Esophagus squamous epithelium (tissue), 5 donors: ENCODE measurements at regions not wholly inside any gene's neighbourhood (a gene's known extent, or its start where the extent isn't known, plus 50 kb on each side); places are given as distances from the start of the nearest gene placed in this dataset.

Experiments
- DNase-seq: peaks from one replicate; lab custom pipeline; 2025; lab: John Stamatoyannopoulos, UW
- H3K27ac ChIP-seq, 4 donors: fragments of 200-600 bp; sonication (generic); one replicate each; pipeline ENCODE4 v1.5.1; 2016 to 2019; ENCODE audit warnings: mild to moderate bottlenecking in 1 of 4
- H3K27me3 ChIP-seq, 4 donors: fragments of 200-600 bp; sonication (generic); 1 replicate in 3 of 4; 2 replicates in 1 of 4; pipeline versions ENCODE4 v1.5.1 to v1.6.0; 2017 to 2021; ENCODE audit warnings: antibody characterized with exemption in 1 of 4
- H3K36me3 ChIP-seq, 3 donors: fragments of 200-600 bp; sonication (generic); one replicate each; pipeline ENCODE4 v1.5.1; 2016 to 2019
- H3K4me1 ChIP-seq, 3 donors: fragments of 200-600 bp; sonication (generic); one replicate each; pipeline ENCODE4 v1.5.1; 2017 to 2019
- H3K4me3 ChIP-seq, 4 donors: fragments of 200-600 bp; sonication (generic); 1 replicate in 3 of 4; 2 replicates in 1 of 4; pipeline ENCODE4 v1.5.1; 2016 to 2019; ENCODE audit warnings: mild to moderate bottlenecking in 2 of 4, moderate library complexity in 1 of 4
- H3K9me3 ChIP-seq, 3 donors: fragments of 200-600 bp; sonication (generic); one replicate each; pipeline ENCODE4 v1.5.1; 2016 to 2019
- POLR2A ChIP-seq, 4 donors: fragments of 450-650 bp; IDR thresholded peaks; one replicate each; pipeline ENCODE4 v1.6.1; 2017; ENCODE audit warnings: antibody characterized with exemption in 4 of 4, mild to moderate bottlenecking in 4 of 4, moderate library complexity in 3 of 4
- WGBS, 2 donors: methylation state at CpG; one replicate each; pipeline ENCODE4 v1.1.5; 2018; 5-methylcytosine and 5-hydroxymethylcytosine counted together
- intact Hi-C: fragments of 100-400 bp; cut with DNase I; formaldehyde crosslinking; loops from one replicate; pipeline ENCODE4 v1.15.0; 2022
- TF ChIP-seq, protein P1 (sequence below), 6 experiments: fragments of 450-650 bp in 4 of 6; fragments of 200-600 bp in 2 of 6; sonication (generic) in 2 of 6; IDR thresholded peaks; one replicate each; pipeline ENCODE4 v1.5.1; 2016 to 2019; ENCODE audit warnings: antibody characterized with exemption in 6 of 6, mild to moderate bottlenecking in 4 of 6, moderate library complexity in 4 of 6
- donor health status: DM: yes; HTN: yes; CAD: no.

DNA sequence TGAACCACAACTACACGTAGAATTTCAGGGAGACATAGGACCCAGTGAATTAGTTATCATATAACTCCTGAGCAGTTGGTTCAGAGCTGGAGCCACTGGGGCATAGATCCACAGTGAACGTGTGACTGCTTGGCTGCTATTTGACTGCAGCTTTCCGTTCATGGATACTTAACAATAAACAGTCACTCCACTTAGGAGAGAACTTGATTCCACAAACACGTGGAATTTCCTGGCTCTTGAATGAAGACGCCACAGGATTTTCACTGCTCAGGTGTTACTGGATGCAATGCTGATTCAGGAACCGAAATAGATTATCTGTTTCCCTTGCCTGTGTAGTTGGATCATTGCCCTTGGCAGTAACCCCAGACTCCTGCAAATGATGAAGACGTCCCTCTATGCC lies 679.1 kb upstream of the ZEB2 start:
- TF ChIP-seq, protein P1, sequence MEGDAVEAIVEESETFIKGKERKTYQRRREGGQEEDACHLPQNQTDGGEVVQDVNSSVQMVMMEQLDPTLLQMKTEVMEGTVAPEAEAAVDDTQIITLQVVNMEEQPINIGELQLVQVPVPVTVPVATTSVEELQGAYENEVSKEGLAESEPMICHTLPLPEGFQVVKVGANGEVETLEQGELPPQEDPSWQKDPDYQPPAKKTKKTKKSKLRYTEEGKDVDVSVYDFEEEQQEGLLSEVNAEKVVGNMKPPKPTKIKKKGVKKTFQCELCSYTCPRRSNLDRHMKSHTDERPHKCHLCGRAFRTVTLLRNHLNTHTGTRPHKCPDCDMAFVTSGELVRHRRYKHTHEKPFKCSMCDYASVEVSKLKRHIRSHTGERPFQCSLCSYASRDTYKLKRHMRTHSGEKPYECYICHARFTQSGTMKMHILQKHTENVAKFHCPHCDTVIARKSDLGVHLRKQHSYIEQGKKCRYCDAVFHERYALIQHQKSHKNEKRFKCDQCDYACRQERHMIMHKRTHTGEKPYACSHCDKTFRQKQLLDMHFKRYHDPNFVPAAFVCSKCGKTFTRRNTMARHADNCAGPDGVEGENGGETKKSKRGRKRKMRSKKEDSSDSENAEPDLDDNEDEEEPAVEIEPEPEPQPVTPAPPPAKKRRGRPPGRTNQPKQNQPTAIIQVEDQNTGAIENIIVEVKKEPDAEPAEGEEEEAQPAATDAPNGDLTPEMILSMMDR (IDR thresholded peaks at IDR 0.05) = no peak
- TF ChIP-seq POLR2A (IDR thresholded peaks at IDR 0.05) = no peak
- WGBS, 2 donors = 58 to 70% methylated on average over 6 to 7 of the region's 7 CpGs
- Histone ChIP-seq H3K4me1 (no peaks in the 10 kb centered on the region), H3K4me3 (no peak overlapping the region), H3K27ac (no peak overlapping the region), H3K36me3 (no peaks in the 10 kb centered on the region), H3K27me3 (no peaks in the 10 kb centered on the region), H3K9me3 (no peaks in the 10 kb centered on the region)
- no peak for DNase-seq
- intact Hi-C loops = no loop called here

DNA sequence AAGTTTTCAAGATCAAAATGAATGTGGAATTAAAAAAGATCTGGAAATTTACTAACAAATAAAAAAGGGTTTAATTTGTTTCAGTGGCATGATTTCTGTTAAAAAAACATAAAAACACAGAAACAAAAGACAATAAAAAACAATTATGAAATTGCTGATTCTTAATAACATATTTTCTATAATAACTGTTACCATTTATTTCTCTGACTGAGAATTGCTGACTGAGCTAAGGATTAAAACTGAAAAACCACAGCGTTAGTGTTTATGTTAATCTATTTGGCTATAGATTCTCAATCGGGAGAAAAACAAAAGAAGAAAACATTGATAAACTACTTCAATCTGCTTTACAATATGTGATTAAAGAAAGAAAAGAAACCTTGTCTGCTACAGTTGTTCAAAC lies 678.6 kb upstream of the ZEB2 start:
- Histone ChIP-seq H3K27me3 (no peaks in the 10 kb centered on the region), H3K27ac (no peak overlapping the region), H3K4me1 (no peaks in the 10 kb centered on the region), H3K9me3 (no peaks in the 10 kb centered on the region), H3K4me3 (no peak overlapping the region), H3K36me3 (no peaks in the 10 kb centered on the region)
- no peak for DNase-seq
- 65 to 80% methylated on average over 2 of the region's 2 CpGs for WGBS, 2 donors
- intact Hi-C loops = no loop called here
- TF ChIP-seq, protein P1 (IDR thresholded peaks at IDR 0.05) = no peak
- no peak for TF ChIP-seq POLR2A (IDR thresholded peaks at IDR 0.05)

DNA sequence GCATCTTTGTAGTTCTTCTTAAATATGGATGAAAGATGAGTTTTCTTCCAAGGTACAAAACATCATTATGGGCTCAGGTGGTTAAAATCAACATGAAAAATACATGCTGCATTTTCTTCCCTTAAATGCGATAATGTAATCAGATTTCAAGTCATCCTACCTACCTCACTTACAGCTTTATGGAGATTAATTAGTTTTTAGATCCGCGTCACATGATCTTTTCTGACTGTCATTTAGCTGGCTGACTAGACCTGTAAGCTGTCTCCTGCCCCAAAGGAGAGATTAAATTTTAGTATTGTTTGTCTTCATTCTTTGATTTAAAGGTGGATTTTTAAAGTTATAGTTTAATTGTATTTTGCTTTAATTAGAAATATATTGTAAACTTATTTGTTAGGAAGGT lies 678.0 kb upstream of the ZEB2 start:
- no peak for TF ChIP-seq POLR2A (IDR thresholded peaks at IDR 0.05)
- TF ChIP-seq, protein P1 (IDR thresholded peaks at IDR 0.05) = no peak
- Histone ChIP-seq H3K27ac (no peak overlapping the region), H3K4me1 (no peaks in the 10 kb centered on the region), H3K4me3 (no peak overlapping the region), H3K9me3 (no peaks in the 10 kb centered on the region), H3K36me3 (no peaks in the 10 kb centered on the region), H3K27me3 (no peaks in the 10 kb centered on the region)
- DNase-seq = no peak
- intact Hi-C loops = no loop called here
- WGBS, 2 donors = 96% methylated on average over 3 of the region's 3 CpGs

DNA sequence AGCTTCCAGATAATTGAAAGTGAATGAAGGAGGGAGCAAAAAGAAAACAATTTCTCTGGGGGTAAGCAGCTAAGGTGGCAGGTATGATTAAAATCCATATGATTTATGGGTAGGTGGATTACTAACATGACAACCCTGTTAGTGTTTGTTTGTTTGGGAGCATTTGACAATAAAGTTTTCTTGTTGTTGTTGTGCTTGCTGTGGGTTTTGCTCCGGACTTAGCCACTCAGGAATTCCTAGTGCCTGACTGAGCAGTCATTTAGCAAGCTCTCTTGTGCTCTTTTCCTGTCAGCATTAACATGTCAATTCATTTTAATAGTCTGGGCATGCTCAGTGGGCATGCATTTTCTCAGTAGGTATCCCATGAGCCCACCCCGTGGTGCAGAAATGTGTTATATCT lies 674.8 kb upstream of the ZEB2 start:
- H3K4me3 ChIP-seq = no peak overlapping the region
- DNase-seq = no peak
- no peaks in the 10 kb centered on the region for H3K27me3 ChIP-seq
- H3K36me3 ChIP-seq = no peaks in the 10 kb centered on the region
- H3K27ac ChIP-seq = no peak overlapping the region
- 42 to 46% methylated on average over 2 of the region's 2 CpGs for WGBS, 2 donors
- H3K9me3 ChIP-seq = no peaks in the 10 kb centered on the region
- intact Hi-C loops = no loop called here
- no peaks in the 10 kb centered on the region for H3K4me1 ChIP-seq
- TF ChIP-seq, protein P1 (IDR thresholded peaks at IDR 0.05) = no peak
- no peak for TF ChIP-seq POLR2A (IDR thresholded peaks at IDR 0.05)

DNA sequence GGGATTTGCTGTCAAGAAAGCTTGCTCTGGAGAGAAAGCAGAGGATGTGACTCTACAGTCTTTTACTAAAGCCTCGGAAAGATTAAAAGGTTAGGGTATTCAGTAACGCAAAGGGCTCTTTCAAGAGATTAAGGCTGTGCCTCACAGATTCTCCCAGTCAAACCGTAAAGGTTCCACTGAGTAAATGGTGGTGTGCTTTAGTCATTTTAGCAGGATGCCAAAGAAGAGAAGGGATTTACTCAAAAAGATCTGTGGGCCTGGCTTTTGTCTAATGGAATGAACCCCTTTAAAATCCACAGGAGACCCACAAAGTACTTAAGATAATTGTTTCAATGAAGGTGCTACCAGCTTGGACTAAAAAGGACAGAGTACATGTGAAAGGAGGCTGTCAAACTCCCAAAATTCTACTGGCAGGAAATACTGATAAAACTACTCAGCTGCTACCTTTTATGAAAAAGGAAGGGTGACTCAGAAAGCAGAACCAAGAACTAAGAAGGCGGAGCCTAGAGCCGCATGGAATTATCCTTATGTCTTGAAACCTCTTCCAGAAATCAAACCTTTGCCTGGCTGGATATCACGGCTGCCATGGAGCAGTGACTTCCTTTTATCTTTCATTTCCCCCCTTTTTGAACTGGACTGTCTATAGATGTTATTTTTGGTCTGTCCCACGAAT lies 670.2 kb upstream of the ZEB2 start:
- intact Hi-C loops = no loop called here
- H3K27me3 ChIP-seq = no peaks in the 10 kb centered on the region
- no peak overlapping the region for H3K4me3 ChIP-seq

More for the DNA sequence above, 670.2 kb upstream of the ZEB2 start:
- Histone ChIP-seq H3K4me1 (no peaks in the 10 kb centered on the region), H3K36me3 (no peaks in the 10 kb centered on the region), H3K9me3 (no peaks in the 10 kb centered on the region), H3K27ac (no peak overlapping the region)
- TF ChIP-seq POLR2A (IDR thresholded peaks at IDR 0.05) = no peak
- TF ChIP-seq, protein P1 (IDR thresholded peaks at IDR 0.05) = no peak
- 77 to 84% methylated on average over 7 of the region's 7 CpGs for WGBS, 2 donors
- DNase-seq = no peak
